ENCODE measurements at regions not wholly inside any gene's neighbourhood (a gene's known extent, or its start where the extent isn't known, plus 50 kb on each side); places are given as distances from the start of the nearest gene placed in this dataset.

- DNase-seq (ENCODE audit: low read depth), result no peak
Measured at GRCh38 chr13:78012046-78012445, 93.4 kb upstream of the EDNRB start.

- no peak for DNase-seq (ENCODE audit: low read depth)
Measured at GRCh38 chr13:78004821-78005220, 86.2 kb upstream of the EDNRB start.

- no peak for DNase-seq (ENCODE audit: low read depth)
Measured at GRCh38 chr13:77999746-78000145, 81.1 kb upstream of the EDNRB start.

GRCh38 chr13:77994166-77994565, 75.5 kb upstream of the EDNRB start:
- DNase-seq (ENCODE audit: low read depth), result no peak

GRCh38 chr13:77991003-77991402, 72.4 kb upstream of the EDNRB start:
- no peak for DNase-seq (ENCODE audit: low read depth)

- no peak for DNase-seq (ENCODE audit: low read depth)
Measured at GRCh38 chr13:77989281-77989680, 70.7 kb upstream of the EDNRB start.

GRCh38 chr13:77988355-77988754, 69.7 kb upstream of the EDNRB start:
- DNase-seq (ENCODE audit: low read depth), result no peak

- no peak for DNase-seq (ENCODE audit: low read depth)
Measured at GRCh38 chr13:77986713-77987112, 68.1 kb upstream of the EDNRB start.

GRCh38 chr13:77985866-77986636, 67.4 kb upstream of the EDNRB start:
- no peak for DNase-seq (ENCODE audit: low read depth)

- DNase-seq (ENCODE audit: low read depth), result no peak
Measured at GRCh38 chr13:77981281-77981881, 62.8 kb upstream of the EDNRB start.

GRCh38 chr13:77980592-77980991, 62.0 kb upstream of the EDNRB start:
- DNase-seq (ENCODE audit: low read depth), result no peak

GRCh38 chr13:77979721-77980385, 61.2 kb upstream of the EDNRB start:
- no peak for DNase-seq (ENCODE audit: low read depth)

GRCh38 chr13:77975358-77976042, 56.9 kb upstream of the EDNRB start:
- DNase-seq (ENCODE audit: low read depth), result no peak

GRCh38 chr13:77969299-77969698, 50.7 kb upstream of the EDNRB start:
- no peak for DNase-seq (ENCODE audit: low read depth)
